Hematopoietic multipotent progenitor cell treated with erythropoietin and hydrocortisone succinate and interleukin-3 and kit ligand, for 4 days (in vitro differentiated cells): ENCODE measurements at regions not wholly inside any gene's neighbourhood (a gene's known extent, or its start where the extent isn't known, plus 50 kb on each side); places are given as distances from the start of the nearest gene placed in this dataset.
"Not testable (repeated sequence)": the region's sequence is repeated elsewhere in the genome, so short reads cannot be mapped to it uniquely, and the experiment has no call there.

ENCODE experiments used
- DNase-seq: peaks from one replicate; pipeline ENCODE4 v3.0.0-alpha.2; 2015

GRCh38 chr14:76264384-76264783, 111.6 kb upstream of the ESRRB start:
- DNase-seq, result no peak

GRCh38 chr14:76267322-76268046, 108.5 kb upstream of the ESRRB start:
- DNase-seq, result peak; percentile 27

GRCh38 chr14:76268047-76268431, 107.9 kb upstream of the ESRRB start:
- DNase-seq, result no peak

- no peak for DNase-seq
Observed at GRCh38 chr14:76268700-76269099, 107.2 kb upstream of the ESRRB start.

- no peak for DNase-seq
Observed at GRCh38 chr14:76271041-76271755, 104.7 kb upstream of the ESRRB start.

- no peak for DNase-seq
Observed at GRCh38 chr14:76272349-76272748, 103.6 kb upstream of the ESRRB start.

- no peak for DNase-seq
Observed at GRCh38 chr14:76272774-76273173, 103.2 kb upstream of the ESRRB start.

GRCh38 chr14:76273346-76273745, 102.6 kb upstream of the ESRRB start:
- no peak for DNase-seq

GRCh38 chr14:76274324-76274723, 101.6 kb upstream of the ESRRB start:
- no peak for DNase-seq

- DNase-seq, result no peak
Observed at GRCh38 chr14:76277586-76278130, 98.3 kb upstream of the ESRRB start.

- DNase-seq, result no peak
Observed at GRCh38 chr14:76280221-76280620, 95.7 kb upstream of the ESRRB start.

- no peak for DNase-seq
Observed at GRCh38 chr14:76282581-76282980, 93.4 kb upstream of the ESRRB start.

- no peak for DNase-seq
Observed at GRCh38 chr14:76287063-76287462, 88.9 kb upstream of the ESRRB start.

GRCh38 chr14:76289276-76289675, 86.7 kb upstream of the ESRRB start:
- DNase-seq, result no peak

GRCh38 chr14:76292561-76292960, 83.4 kb upstream of the ESRRB start:
- DNase-seq, result no peak

GRCh38 chr14:76293221-76293620, 82.7 kb upstream of the ESRRB start:
- DNase-seq, result no peak

GRCh38 chr14:76293923-76294322, 82.0 kb upstream of the ESRRB start:
- DNase-seq, result no peak

- DNase-seq, result no peak
Observed at GRCh38 chr14:76294876-76295275, 81.1 kb upstream of the ESRRB start.

GRCh38 chr14:76298896-76299295, 77.0 kb upstream of the ESRRB start:
- DNase-seq, result no peak

GRCh38 chr14:76303188-76303587, 72.7 kb upstream of the ESRRB start:
- not testable (repeated sequence) for DNase-seq

GRCh38 chr14:76304536-76305267, 71.2 kb upstream of the ESRRB start:
- DNase-seq, result no peak

- DNase-seq, result no peak
Observed at GRCh38 chr14:76305268-76305826, 70.6 kb upstream of the ESRRB start.

GRCh38 chr14:76306131-76306530, 69.8 kb upstream of the ESRRB start:
- DNase-seq, result no peak
